H9 (cell line): ENCODE measurements at regions not wholly inside any gene's neighbourhood (a gene's known extent, or its start where the extent isn't known, plus 50 kb on each side); places are given as distances from the start of the nearest gene placed in this dataset.

Source experiments
- DNase-seq: peaks from one replicate; pipeline ENCODE4 v3.0.0-alpha.2; 2017
- H2AFZ ChIP-seq: one replicate; pipeline ENCODE4 v1.6.1; 2013; ENCODE audit warnings: mild to moderate bottlenecking, low read length, control low read depth, moderate library complexity
- H2AK5ac ChIP-seq: 2 replicates; pipeline ENCODE4 v1.6.1; 2013; ENCODE audit warnings: low read length, control low read depth, mixed read lengths; ENCODE audit not compliant: insufficient read length
- H2BK120ac ChIP-seq: one replicate; pipeline ENCODE4 v1.6.1; 2013; ENCODE audit warnings: low read depth, mild to moderate bottlenecking, low read length, control low read depth, inconsistent platforms; ENCODE audit not compliant: poor library complexity, severe bottlenecking
- H2BK12ac ChIP-seq: 2 replicates; pipeline ENCODE4 v1.6.1; 2013; ENCODE audit warnings: low read length, control low read depth, mixed read lengths, low read depth; ENCODE audit not compliant: insufficient read length
- H2BK15ac ChIP-seq: 2 replicates; pipeline ENCODE4 v1.6.1; 2013; ENCODE audit warnings: low read depth, low read length, control low read depth
- H2BK20ac ChIP-seq: one replicate; pipeline ENCODE4 v1.6.1; 2013; ENCODE audit warnings: low read depth, mild to moderate bottlenecking, low read length, control low read depth, inconsistent platforms; ENCODE audit not compliant: poor library complexity, severe bottlenecking
- H2BK5ac ChIP-seq: 2 replicates; pipeline ENCODE4 v1.6.1; 2013; ENCODE audit warnings: low read length, control low read depth, mixed read lengths; ENCODE audit not compliant: insufficient read length
- H3K14ac ChIP-seq: 2 replicates; pipeline ENCODE4 v1.6.1; 2013; ENCODE audit warnings: low read length, control low read depth; ENCODE audit not compliant: insufficient read depth
- H3K18ac ChIP-seq: 2 replicates; pipeline ENCODE4 v1.6.1; 2013; ENCODE audit warnings: low read depth, mild to moderate bottlenecking, mixed read lengths, low read length, control low read depth; ENCODE audit not compliant: insufficient read length
- H3K23ac ChIP-seq: 2 replicates; pipeline ENCODE4 v1.6.1; 2013; ENCODE audit warnings: low read length, control low read depth, mixed read lengths, low read depth; ENCODE audit not compliant: insufficient read length
- H3K23me2 ChIP-seq: 2 replicates; pipeline ENCODE4 v1.6.1; 2013; ENCODE audit warnings: low read depth, mild to moderate bottlenecking, mixed read lengths, low read length, control low read depth; ENCODE audit not compliant: insufficient read length, poor library complexity, severe bottlenecking
- H3K27ac ChIP-seq: 2 replicates; pipeline ENCODE4 v1.5.1; 2013; ENCODE audit warnings: low read length, control low read depth, mixed read lengths, low read depth; ENCODE audit not compliant: insufficient read length
- H3K27me3 ChIP-seq: 2 replicates; pipeline ENCODE4 v1.6.1; 2013; ENCODE audit warnings: low read length, control low read depth, inconsistent platforms; ENCODE audit not compliant: insufficient read depth
- H3K4ac ChIP-seq: 2 replicates; pipeline ENCODE4 v1.6.1; 2013; ENCODE audit warnings: low read depth, mild to moderate bottlenecking, control low read depth, inconsistent platforms, low read length, moderate library complexity
- H3K4me1 ChIP-seq: 2 replicates; pipeline ENCODE4 v1.6.1; 2013; ENCODE audit warnings: low read length, control low read depth, inconsistent platforms; ENCODE audit not compliant: insufficient read depth
- H3K4me2 ChIP-seq: 2 replicates; pipeline ENCODE4 v1.6.1; 2013; ENCODE audit warnings: low read length, control low read depth, mixed read lengths; ENCODE audit not compliant: insufficient read length, insufficient read depth
- H3K56ac ChIP-seq: 2 replicates; pipeline ENCODE4 v1.6.1; 2013; ENCODE audit warnings: low read depth, mild to moderate bottlenecking, mixed read lengths, low read length, control low read depth; ENCODE audit not compliant: insufficient read length
- H3K79me1 ChIP-seq: 2 replicates; pipeline ENCODE4 v1.6.1; 2013; ENCODE audit warnings: low read depth, mild to moderate bottlenecking, moderate library complexity, low read length, control low read depth, inconsistent platforms; ENCODE audit not compliant: insufficient read depth, poor library complexity, severe bottlenecking
- H3K79me2 ChIP-seq: 2 replicates; pipeline ENCODE4 v1.6.1; 2013; ENCODE audit warnings: low read length, control low read depth, inconsistent platforms; ENCODE audit not compliant: insufficient read depth
- H3K9ac ChIP-seq: 2 replicates; pipeline ENCODE4 v1.6.1; 2013; ENCODE audit warnings: low read length, control low read depth, mixed read lengths; ENCODE audit not compliant: insufficient read length; ENCODE audit errors: extremely low read depth
- H3K9me3 ChIP-seq: one replicate; pipeline ENCODE4 v1.6.1; 2013; ENCODE audit warnings: low read depth, low read length, inconsistent platforms; ENCODE audit not compliant: control insufficient read depth
- H3T11ph ChIP-seq: one replicate; pipeline ENCODE4 v1.6.1; 2013; ENCODE audit warnings: mild to moderate bottlenecking, low read length, control low read depth, inconsistent platforms
- H4K20me1 ChIP-seq: one replicate; pipeline ENCODE4 v1.6.1; 2013; ENCODE audit not compliant: control insufficient read depth, insufficient read length, insufficient read depth
- H4K5ac ChIP-seq: 2 replicates; pipeline ENCODE4 v1.6.1; 2013; ENCODE audit warnings: low read depth, mild to moderate bottlenecking, mixed read lengths, low read length, control low read depth; ENCODE audit not compliant: insufficient read length
- H4K8ac ChIP-seq: replicated peaks from 2 replicates; pipeline ENCODE4 v1.6.1; 2013; ENCODE audit warnings: low read length, control low read depth, mixed read lengths, low read depth; ENCODE audit not compliant: insufficient read length
- H4K91ac ChIP-seq: 2 replicates; pipeline ENCODE4 v1.6.1; 2013; ENCODE audit warnings: low read depth, mild to moderate bottlenecking, moderate library complexity, mixed read lengths, low read length, control low read depth; ENCODE audit not compliant: insufficient read length
- H3K27ac Mint-ChIP-seq, 3 experiments: 2 replicates in 2 of 3; 3 replicates in 1 of 3; pipeline ENCODE4 v1.8.0; 2020 to 2021; ENCODE audit warnings: mixed read lengths in 3 of 3, mild to moderate bottlenecking in 1 of 3, moderate library complexity in 1 of 3
- H3K27me3 Mint-ChIP-seq: 2 replicates; pipeline ENCODE4 v1.8.0; 2021; ENCODE audit warnings: low read depth, mild to moderate bottlenecking, moderate library complexity, mixed read lengths
- H3K36me3 Mint-ChIP-seq, 3 experiments: 2 replicates in 2 of 3; 3 replicates in 1 of 3; pipeline ENCODE4 v1.8.0; 2020 to 2021; ENCODE audit warnings: low read depth in 3 of 3, mixed read lengths in 3 of 3; ENCODE audit not compliant: insufficient read depth in 1 of 3
- H3K4me1 Mint-ChIP-seq, 2 experiments: 2 replicates each; pipeline ENCODE4 v1.8.0; 2020; ENCODE audit warnings: mixed read lengths in 2 of 2
- H3K4me3 Mint-ChIP-seq, 2 experiments: 2 replicates in 1 of 2; 3 replicates in 1 of 2; pipeline ENCODE4 v1.8.0; 2020 to 2021; ENCODE audit warnings: mild to moderate bottlenecking in 2 of 2, mixed read lengths in 2 of 2, moderate library complexity in 1 of 2
- H3K9me3 Mint-ChIP-seq, 2 experiments: 2 replicates in 1 of 2; 3 replicates in 1 of 2; pipeline ENCODE4 v1.8.0; 2020; ENCODE audit warnings: mild to moderate bottlenecking in 2 of 2, mixed read lengths in 2 of 2, moderate library complexity in 1 of 2
- CTCF ChIP-seq: fragments of 200-600 bp; sonication (generic); conservative IDR thresholded peaks from 3 replicates; pipeline ENCODE4 v1.8.0; 2021; ENCODE audit warnings: antibody characterized with exemption, mild to moderate bottlenecking
- WGBS: extraction: QIAGEN DNeasy Blood & Tissue Kit; methylation state at CpG from one replicate; pipeline ENCODE4 v1.1.7; 2013; ENCODE audit warnings: missing lambda C conversion rate, low lambda C conversion rate, mixed read lengths; ENCODE audit not compliant: insufficient read length; ENCODE audit errors: extremely low coverage; 5-methylcytosine and 5-hydroxymethylcytosine counted together

- no peaks in the 10 kb centered on the region for H3K9me3 ChIP-seq
- H2BK5ac ChIP-seq = no peak overlapping the region
- H3K23ac ChIP-seq = no peak overlapping the region
- H2BK15ac ChIP-seq = no peak overlapping the region
- H3K79me2 ChIP-seq = no peaks in the 10 kb centered on the region
- H3K4me1 ChIP-seq = peaks cover 5% of the 10 kb centered on the region; the same call in 1 of the 2 replicates
- peaks cover 37 to 44% of the 10 kb centered on the region in 2 experiments for H3K4me1 Mint-ChIP-seq
- H3K9ac ChIP-seq = no peak overlapping the region
- no peak overlapping the region for H2AFZ ChIP-seq
- H3K27me3 Mint-ChIP-seq = no peaks in the 10 kb centered on the region
- no peaks in the 10 kb centered on the region for H4K20me1 ChIP-seq
- H3T11ph ChIP-seq = no peak overlapping the region
- no peaks in the 10 kb centered on the region for H3K23me2 ChIP-seq
- no CpG with 5 or more reads among the region's 8 CpGs for WGBS
- no peak overlapping the region for H3K4ac ChIP-seq
- no peaks in the 10 kb centered on the region for H3K36me3 Mint-ChIP-seq
- no peak overlapping the region for H4K5ac ChIP-seq
- no peaks in the 10 kb centered on the region for H3K79me1 ChIP-seq
- H2BK20ac ChIP-seq = no peak overlapping the region
- H4K91ac ChIP-seq = no peak overlapping the region
- TF ChIP-seq CTCF = no peak
- H3K18ac ChIP-seq = no peak overlapping the region
- H2AK5ac ChIP-seq = no peak overlapping the region
- no peak for DNase-seq
- H2BK12ac ChIP-seq = no peak overlapping the region
- no peaks in the 10 kb centered on the region for H3K27me3 ChIP-seq
- H3K4me2 ChIP-seq = no peak overlapping the region
- H2BK120ac ChIP-seq = no peak overlapping the region
- no peak overlapping the region for H3K4me3 Mint-ChIP-seq
- no peak overlapping the region; a peak in 1 of 7 replicates for H3K27ac Mint-ChIP-seq
- H4K8ac ChIP-seq = no peak overlapping the region
- no peak overlapping the region for H3K14ac ChIP-seq
- H3K9me3 Mint-ChIP-seq = no peaks in the 10 kb centered on the region
- no peak overlapping the region for H3K27ac ChIP-seq
- H3K56ac ChIP-seq = no peak overlapping the region
These were observed 495.0 kb upstream of the ZFHX3 start for GRCh38 chr16:73542885-73543284.
